ENCODE measurements at regions not wholly inside any gene's neighbourhood (a gene's known extent, or its start where the extent isn't known, plus 50 kb on each side); places are given as distances from the start of the nearest gene placed in this dataset.
"Not testable (repeated sequence)": the region's sequence is repeated elsewhere in the genome, so short reads cannot be mapped to it uniquely, and the experiment has no call there.

- no peak for DNase-seq (ENCODE audit: low spot score)
Observed at GRCh38 chr6:82584194-82584695, 220.6 kb downstream of the TPBG start.

DNA sequence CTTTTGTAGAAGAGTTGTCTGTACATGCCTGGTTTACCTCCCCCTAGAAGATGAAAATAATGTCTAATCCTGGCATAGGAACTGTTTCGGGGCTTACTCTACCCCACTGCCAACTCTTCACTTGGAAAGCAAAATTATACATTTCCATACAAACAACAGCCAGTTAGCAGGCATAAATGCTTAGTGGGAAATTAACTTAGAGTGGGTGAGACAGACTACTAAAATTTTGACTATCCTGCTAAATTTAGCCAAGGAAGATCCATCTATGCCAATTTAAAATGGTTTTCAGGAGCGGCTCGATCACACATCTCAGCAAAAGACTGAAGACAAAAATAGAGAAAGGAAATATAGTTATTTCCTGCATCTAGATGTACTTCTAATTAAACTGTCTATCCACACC, 221.2 kb downstream of the TPBG start:
- DNase-seq (ENCODE audit: low spot score) = no peak

GRCh38 chr6:82588020-82588419, 224.4 kb downstream of the TPBG start:
- no peak for DNase-seq (ENCODE audit: low spot score)

GRCh38 chr6:82588859-82589412, 225.3 kb downstream of the TPBG start:
- no peak for DNase-seq (ENCODE audit: low spot score)

GRCh38 chr6:82589509-82590206, 226.0 kb downstream of the TPBG start:
- DNase-seq (ENCODE audit: low spot score) = peak; percentile 3

- no peak for DNase-seq (ENCODE audit: low spot score)
Observed at GRCh38 chr6:82597201-82597600, 233.6 kb downstream of the TPBG start.

DNA sequence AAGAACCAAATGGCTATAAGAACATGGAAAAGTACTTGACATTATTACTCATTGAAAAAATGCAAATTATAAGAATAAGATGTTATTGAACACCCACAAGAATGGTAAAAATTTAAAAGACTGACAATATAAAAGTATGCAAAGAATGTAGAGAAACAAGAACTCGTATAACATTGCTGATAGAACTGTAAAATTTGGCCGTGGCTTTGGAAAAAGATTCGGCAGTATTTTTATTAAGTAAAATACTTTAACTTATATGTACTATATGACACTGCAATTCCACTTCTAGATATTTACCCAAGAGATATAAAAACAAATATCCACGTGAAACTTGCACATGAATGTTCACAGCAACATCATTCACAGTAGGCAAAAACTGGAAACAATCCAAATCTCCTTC, 239.2 kb downstream of the TPBG start:
- DNase-seq (ENCODE audit: low spot score) = no peak

DNA sequence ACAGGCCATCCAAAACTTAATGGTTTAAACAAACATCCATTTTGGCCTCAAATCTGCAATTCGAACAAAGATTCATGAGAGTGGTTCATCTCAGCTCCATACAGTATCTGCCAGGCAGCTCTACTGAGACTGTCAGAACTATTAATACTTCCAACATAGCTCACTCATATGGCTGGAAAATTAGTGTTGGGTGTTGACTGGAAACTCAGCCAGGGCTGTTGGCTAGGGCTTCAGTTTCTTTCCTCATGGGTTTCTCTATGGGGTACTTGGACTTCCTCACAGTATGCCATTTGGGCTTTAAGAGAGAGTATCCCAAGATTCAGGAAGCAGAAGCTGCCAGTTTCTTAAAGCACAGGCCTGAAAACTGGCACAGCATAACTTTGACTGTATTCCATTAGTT, 240.3 kb downstream of the TPBG start:
- DNase-seq (ENCODE audit: low spot score) = no peak

DNA sequence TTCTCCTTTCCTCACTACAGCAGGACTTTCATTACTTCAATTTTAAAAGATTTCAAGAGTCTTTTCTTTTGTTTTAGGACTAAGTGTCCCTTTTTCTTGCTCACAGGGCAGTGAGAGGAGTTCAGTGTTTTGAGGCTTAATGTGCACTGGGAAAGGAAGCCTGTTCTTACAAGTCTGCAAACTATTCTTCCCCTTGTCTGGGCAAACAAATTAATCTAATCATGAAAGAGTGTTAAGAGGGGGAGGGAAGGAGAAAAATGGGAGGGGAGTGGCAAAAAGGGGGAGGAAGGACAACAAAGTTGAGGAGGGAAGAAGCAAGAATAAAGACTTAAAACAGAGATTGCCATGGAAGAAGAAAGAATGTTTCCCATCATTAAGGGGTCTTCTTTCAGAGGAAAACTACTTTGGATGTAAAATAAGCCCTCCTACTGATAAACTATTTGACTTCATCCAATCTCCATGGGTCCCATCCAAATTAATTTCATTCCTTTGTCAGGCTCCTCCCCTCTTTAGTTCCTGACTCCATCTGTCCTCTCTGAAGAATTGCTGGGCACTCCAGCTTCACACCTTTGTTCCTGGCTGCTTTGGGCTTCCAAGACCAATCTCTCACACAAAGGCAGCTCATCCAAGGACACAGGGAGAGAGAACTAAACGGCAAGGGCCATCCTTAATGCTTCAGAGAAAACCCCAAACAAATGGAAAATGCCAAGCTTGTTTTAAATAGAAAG, 244.5 kb downstream of the TPBG start:
- no peak for DNase-seq (ENCODE audit: low spot score)

DNA sequence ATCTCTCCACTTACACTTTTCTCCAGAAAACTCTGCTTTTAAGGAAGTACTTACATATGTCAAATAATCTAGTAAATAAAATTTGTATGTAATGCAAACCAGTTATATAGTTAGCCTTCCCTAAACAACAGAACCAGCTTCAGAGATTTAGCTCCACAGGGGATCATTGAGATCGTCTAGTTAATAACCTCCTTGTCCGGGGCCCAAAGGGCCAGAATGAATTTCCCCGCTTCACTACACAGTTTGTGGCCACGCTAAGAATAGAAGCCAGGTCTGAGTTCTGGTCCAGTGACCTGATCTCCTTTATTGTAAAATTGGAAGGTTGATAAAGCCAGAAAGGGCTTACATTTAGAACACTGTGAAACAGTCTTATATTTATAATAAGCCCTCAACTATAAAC, 245.2 kb downstream of the TPBG start:
- DNase-seq (ENCODE audit: low spot score) = no peak

DNA sequence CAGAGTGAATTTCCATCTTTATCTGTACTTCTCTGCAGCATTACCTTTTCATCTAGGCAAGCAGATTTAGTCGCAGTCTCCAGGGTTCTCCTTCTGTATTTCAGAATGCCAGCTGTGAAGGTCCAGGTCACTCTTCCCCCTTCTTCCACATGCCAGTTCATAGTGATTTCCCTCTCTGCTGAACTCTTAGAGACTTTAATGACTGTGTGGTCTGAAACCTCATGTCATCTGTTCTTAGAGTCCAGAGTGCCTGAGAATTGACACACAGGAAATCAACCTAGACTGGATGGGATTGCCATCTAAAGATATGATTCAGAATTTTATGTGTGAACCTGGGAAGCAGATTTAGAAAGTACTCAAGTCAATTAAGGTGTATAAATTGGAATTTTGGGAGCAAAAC, 248.1 kb downstream of the TPBG start:
- no peak for DNase-seq (ENCODE audit: low spot score)

GRCh38 chr6:82612475-82613039, 248.9 kb downstream of the TPBG start:
- no peak for DNase-seq (ENCODE audit: low spot score)

DNA sequence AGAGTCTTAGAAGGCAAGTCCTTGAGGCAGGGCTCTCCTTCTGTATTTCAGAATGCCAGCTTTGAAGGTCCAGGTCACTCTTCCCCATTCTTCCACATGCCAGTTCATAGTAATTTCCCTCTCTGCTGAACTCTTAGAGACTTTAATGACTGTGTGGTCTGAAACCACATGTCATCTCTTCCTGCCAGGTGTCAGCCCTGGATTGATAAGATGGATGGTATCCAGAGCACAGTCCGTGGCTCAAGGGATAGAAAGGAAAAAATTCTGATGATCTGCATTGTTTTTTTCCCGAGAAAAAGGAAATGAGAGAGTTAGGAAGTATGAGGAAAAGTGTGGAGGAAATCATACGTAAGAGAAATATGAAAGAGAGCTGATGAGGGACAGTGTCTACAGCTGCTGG, 250.9 kb downstream of the TPBG start:
- no peak for DNase-seq (ENCODE audit: low spot score)

DNA sequence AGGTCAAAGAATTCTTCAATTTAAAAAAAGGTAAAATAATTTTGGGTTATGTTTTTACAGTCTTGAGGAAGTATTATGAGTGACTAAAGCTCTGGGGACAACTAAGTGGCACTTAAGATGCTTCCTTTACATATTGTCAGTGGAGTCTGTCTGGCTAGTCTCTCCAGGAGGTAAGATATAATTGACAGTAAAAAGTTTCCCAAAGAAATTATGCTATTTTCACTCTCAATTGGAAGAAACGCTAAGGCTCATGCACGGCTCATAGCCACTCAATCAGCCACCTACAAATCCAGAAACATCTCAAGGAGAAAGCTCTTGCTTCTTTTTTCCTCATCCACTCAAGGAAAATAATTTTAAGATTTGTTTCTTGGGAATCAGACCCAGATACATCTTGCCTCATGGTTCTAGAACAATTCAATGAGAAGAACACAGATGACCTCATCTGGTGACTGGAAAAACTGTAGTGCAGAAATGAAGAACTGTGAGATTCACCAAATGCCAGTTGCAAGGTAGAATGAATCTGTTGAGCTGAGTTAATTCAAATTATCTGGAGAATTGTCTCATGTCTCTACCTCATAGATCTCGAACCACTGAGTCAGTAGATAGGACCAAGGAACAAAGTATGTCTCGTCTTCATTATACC, 252.9 kb downstream of the TPBG start:
- DNase-seq (ENCODE audit: low spot score) = no peak

GRCh38 chr6:82617648-82618047, 254.0 kb downstream of the TPBG start:
- DNase-seq (ENCODE audit: low spot score) = no peak

- DNase-seq (ENCODE audit: low spot score) = no peak
Observed at GRCh38 chr6:82619573-82619972, 256.0 kb downstream of the TPBG start.

DNA sequence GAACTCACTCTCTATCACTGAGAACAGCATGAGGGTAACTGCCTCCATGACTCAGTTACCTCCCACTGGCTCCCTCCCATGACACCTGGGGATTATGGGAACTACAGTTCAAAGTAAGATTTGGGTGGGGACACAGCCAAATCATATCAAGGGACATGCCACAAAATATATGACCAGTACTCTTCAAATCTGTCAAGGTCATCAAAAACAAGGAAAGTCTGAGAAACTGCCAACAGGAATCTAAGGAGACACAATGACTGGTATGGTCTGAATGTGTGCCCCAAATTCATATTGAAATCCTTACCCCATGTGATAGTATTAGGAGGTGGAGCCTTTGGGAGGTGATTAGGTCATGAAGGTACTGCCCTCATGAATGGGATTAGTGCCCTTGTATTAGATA, 258.8 kb downstream of the TPBG start:
- no peak for DNase-seq (ENCODE audit: low spot score)

GRCh38 chr6:82624251-82624650, 260.6 kb downstream of the TPBG start:
- DNase-seq (ENCODE audit: low spot score) = no peak

DNA sequence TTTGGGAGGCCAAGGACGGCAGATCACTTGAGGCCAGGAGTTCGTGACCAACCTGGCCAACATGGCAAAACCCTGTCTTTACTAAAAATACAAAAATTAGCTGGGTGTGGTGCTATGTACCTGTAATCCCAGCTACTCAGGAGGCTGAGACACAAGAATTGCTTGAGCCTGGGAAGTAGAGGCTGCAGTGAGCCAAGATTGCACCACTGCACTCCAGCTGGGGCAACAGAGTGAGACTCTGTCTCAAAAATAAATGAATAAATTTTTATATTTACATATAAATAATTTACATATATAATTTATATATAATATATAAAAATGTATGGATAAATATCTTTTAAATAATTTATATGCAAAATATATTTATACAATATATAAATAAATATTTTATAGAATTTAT, 263.3 kb downstream of the TPBG start:
- DNase-seq (ENCODE audit: low spot score) = not testable (repeated sequence)

GRCh38 chr6:82629921-82630320, 266.3 kb downstream of the TPBG start:
- DNase-seq (ENCODE audit: low spot score) = no peak

DNA sequence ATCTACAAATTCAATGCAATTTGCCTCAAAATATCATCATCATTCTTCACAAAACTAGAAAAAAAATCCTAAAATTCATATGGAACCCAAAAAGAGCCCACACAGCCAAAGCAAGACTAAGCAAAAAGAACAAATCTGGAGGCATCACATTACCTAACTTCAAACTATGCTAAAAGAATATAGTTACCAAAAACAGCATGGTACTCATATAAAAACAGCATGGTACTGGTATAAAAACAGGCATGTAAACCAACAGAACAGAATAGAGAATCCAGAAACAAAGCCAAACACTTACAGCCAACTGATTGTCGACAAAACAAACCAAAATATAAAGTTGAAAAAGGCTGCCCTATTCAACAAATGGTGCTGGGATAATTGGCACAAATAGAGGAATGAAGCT, 278.1 kb downstream of the TPBG start:
- DNase-seq (ENCODE audit: low spot score) = no peak

GRCh38 chr6:82645536-82646230, 282.1 kb downstream of the TPBG start:
- no peak for DNase-seq (ENCODE audit: low spot score)
